ENCODE measurements at regions not wholly inside any gene's neighbourhood (a gene's known extent, or its start where the extent isn't known, plus 50 kb on each side); places are given as distances from the start of the nearest gene placed in this dataset.

GRCh38 chr6:67694127-67694526 is 941.0 kb upstream of the ADGRB3 start (continued):
- TF ChIP-seq, protein P1, sequence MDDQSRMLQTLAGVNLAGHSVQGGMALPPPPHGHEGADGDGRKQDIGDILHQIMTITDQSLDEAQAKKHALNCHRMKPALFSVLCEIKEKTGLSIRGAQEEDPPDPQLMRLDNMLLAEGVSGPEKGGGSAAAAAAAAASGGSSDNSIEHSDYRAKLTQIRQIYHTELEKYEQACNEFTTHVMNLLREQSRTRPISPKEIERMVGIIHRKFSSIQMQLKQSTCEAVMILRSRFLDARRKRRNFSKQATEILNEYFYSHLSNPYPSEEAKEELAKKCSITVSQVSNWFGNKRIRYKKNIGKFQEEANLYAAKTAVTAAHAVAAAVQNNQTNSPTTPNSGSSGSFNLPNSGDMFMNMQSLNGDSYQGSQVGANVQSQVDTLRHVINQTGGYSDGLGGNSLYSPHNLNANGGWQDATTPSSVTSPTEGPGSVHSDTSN (CRISPR knock-in tag; IDR thresholded peaks at IDR 0.05), result no peak
- no peak for TF ChIP-seq ZNF747 (tag by site-specific recombination; IDR thresholded peaks at IDR 0.05)
- no peak for TF ChIP-seq ZBTB10 (tag by site-specific recombination; IDR thresholded peaks at IDR 0.05)

- no peak for TF ChIP-seq ZFHX2 (tag by site-specific recombination; conservative IDR thresholded peaks at IDR 0.05)
- TF ChIP-seq ZNF623 (tag by site-specific recombination; IDR thresholded peaks at IDR 0.05), result no peak
- no peak for TF ChIP-seq ZBTB11 (tag by site-specific recombination; conservative IDR thresholded peaks at IDR 0.05; ENCODE audit: low read depth)
- TF ChIP-seq ZFP3 (tag by site-specific recombination; IDR thresholded peaks at IDR 0.05; ENCODE audit: low read depth), result no peak
- no peak for TF ChIP-seq ZNF416 (tag by site-specific recombination; IDR thresholded peaks at IDR 0.05)
- TF ChIP-seq ZNF248 (tag by site-specific recombination; IDR thresholded peaks at IDR 0.05), result no peak
- no peak for TF ChIP-seq ZNF19 (tag by site-specific recombination; IDR thresholded peaks at IDR 0.05; ENCODE audit: low read depth)
- TF ChIP-seq, protein P2, sequence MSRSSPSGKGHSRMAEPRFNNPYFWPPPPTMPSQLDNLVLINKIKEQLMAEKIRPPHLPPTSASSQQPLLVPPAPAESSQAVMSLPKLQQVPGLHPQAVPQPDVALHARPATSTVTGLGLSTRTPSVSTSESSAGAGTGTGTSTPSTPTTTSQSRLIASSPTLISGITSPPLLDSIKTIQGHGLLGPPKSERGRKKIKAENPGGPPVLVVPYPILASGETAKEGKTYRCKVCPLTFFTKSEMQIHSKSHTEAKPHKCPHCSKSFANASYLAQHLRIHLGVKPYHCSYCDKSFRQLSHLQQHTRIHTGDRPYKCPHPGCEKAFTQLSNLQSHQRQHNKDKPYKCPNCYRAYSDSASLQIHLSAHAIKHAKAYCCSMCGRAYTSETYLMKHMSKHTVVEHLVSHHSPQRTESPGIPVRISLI (tag by site-specific recombination; IDR thresholded peaks at IDR 0.05), result no peak
- no peak for TF ChIP-seq ZNF175 (tag by site-specific recombination; IDR thresholded peaks at IDR 0.05)
- no peak for TF ChIP-seq ZNF670 (tag by site-specific recombination; IDR thresholded peaks at IDR 0.05; ENCODE audit: low read depth)
- no peak for TF ChIP-seq GFI1B (tag by site-specific recombination; IDR thresholded peaks at IDR 0.05)
- no peak for TF ChIP-seq SALL2 (tag by site-specific recombination; IDR thresholded peaks at IDR 0.05; ENCODE audit: borderline replicate concordance)
- no peak for TF ChIP-seq ZNF621 (tag by site-specific recombination; IDR thresholded peaks at IDR 0.05)
- no peak for TF ChIP-seq ZNF266 (tag by site-specific recombination; IDR thresholded peaks at IDR 0.05; ENCODE audit: low read depth)
- no peak for TF ChIP-seq ZNF366 (tag by site-specific recombination; conservative IDR thresholded peaks at IDR 0.05)
- Histone ChIP-seq H3K36me3 (ENCODE audit: control insufficient read depth in 2 of 2, insufficient read depth in 1 of 2, low read length in 2 of 2) (no peaks in the 10 kb centered on the region), H3K4me1 (ENCODE audit: control insufficient read depth, insufficient read depth, low read length) (no peaks in the 10 kb centered on the region), H3K4me3 (ENCODE audit: low read depth, low read length) (no peak overlapping the region), H3K27ac (ENCODE audit: extremely low read depth, low read depth, low read length) (no peak overlapping the region), H3K9me3 (ENCODE audit: control insufficient read depth, insufficient read depth, low read depth, low read length) (no peaks in the 10 kb centered on the region)
- POLR2A ChIA-PET, result no interaction called here
- CTCF ChIA-PET, result no interaction called here
These were observed 945.8 kb upstream of the ADGRB3 start for GRCh38 chr6:67689329-67689728.

Measured in HEK293 (cell line).